ENCODE measurements at regions not wholly inside any gene's neighbourhood (a gene's known extent, or its start where the extent isn't known, plus 50 kb on each side); places are given as distances from the start of the nearest gene placed in this dataset.

- Mint-ChIP-seq H3K4me3 (no peak overlapping the region), H3K4me1 (no peaks in the 10 kb centered on the region), H3K9me3 (peaks cover 42% of the 10 kb centered on the region), H3K36me3 (peaks cover 28% of the 10 kb centered on the region), H3K27ac (no peak overlapping the region), H3K27me3 (ENCODE audit: low read depth) (no peaks in the 10 kb centered on the region)
- DNase-seq (ENCODE audit: low spot score in 2 of 2, unreplicated experiment in 2 of 2), result no peak
- TF ChIP-seq CTCF (IDR thresholded peaks at IDR 0.05; ENCODE audit: unreplicated experiment), result no peak
These were observed 207.9 kb upstream of the SLC38A2 start for GRCh38 chr12:46580445-46580844.

GRCh38 chr12:46579474-46579873 lies 206.9 kb upstream of the SLC38A2 start:
- H3K4me3 Mint-ChIP-seq, result no peak overlapping the region
- H3K27ac Mint-ChIP-seq, result no peak overlapping the region
- no peak for DNase-seq (ENCODE audit: low spot score in 2 of 2, unreplicated experiment in 2 of 2)
- H3K36me3 Mint-ChIP-seq, result peaks cover 22% of the 10 kb centered on the region
- TF ChIP-seq CTCF (IDR thresholded peaks at IDR 0.05; ENCODE audit: unreplicated experiment), result no peak
- H3K4me1 Mint-ChIP-seq, result no peaks in the 10 kb centered on the region
- no peaks in the 10 kb centered on the region for H3K27me3 Mint-ChIP-seq (ENCODE audit: low read depth)
- H3K9me3 Mint-ChIP-seq, result peaks cover 35% of the 10 kb centered on the region

GRCh38 chr12:46578190-46578982 lies 205.8 kb upstream of the SLC38A2 start:
- no peak overlapping the region for H3K27ac Mint-ChIP-seq
- H3K36me3 Mint-ChIP-seq, result peaks cover 16% of the 10 kb centered on the region
- H3K4me3 Mint-ChIP-seq, result no peak overlapping the region
- DNase-seq (ENCODE audit: low spot score in 2 of 2, unreplicated experiment in 2 of 2), result no peak
- H3K27me3 Mint-ChIP-seq (ENCODE audit: low read depth), result no peaks in the 10 kb centered on the region
- no peaks in the 10 kb centered on the region for H3K4me1 Mint-ChIP-seq
- TF ChIP-seq CTCF (IDR thresholded peaks at IDR 0.05; ENCODE audit: unreplicated experiment), result no peak
- H3K9me3 Mint-ChIP-seq, result peaks cover 26% of the 10 kb centered on the region

- peaks cover 8% of the 10 kb centered on the region for H3K36me3 Mint-ChIP-seq
- no peak overlapping the region for H3K27ac Mint-ChIP-seq
- no peak for TF ChIP-seq CTCF (IDR thresholded peaks at IDR 0.05; ENCODE audit: unreplicated experiment)
- no peaks in the 10 kb centered on the region for H3K27me3 Mint-ChIP-seq (ENCODE audit: low read depth)
- no peak for DNase-seq (ENCODE audit: low spot score in 2 of 2, unreplicated experiment in 2 of 2)
- no peak overlapping the region for H3K4me3 Mint-ChIP-seq
- peaks cover 15% of the 10 kb centered on the region for H3K9me3 Mint-ChIP-seq
- no peaks in the 10 kb centered on the region for H3K4me1 Mint-ChIP-seq
These were observed 204.6 kb upstream of the SLC38A2 start for GRCh38 chr12:46577063-46577776.

- no peak for DNase-seq (ENCODE audit: low spot score in 2 of 2, unreplicated experiment in 2 of 2)
- H3K4me1 Mint-ChIP-seq, result no peaks in the 10 kb centered on the region
- H3K4me3 Mint-ChIP-seq, result no peak overlapping the region
- H3K27me3 Mint-ChIP-seq (ENCODE audit: low read depth), result no peaks in the 10 kb centered on the region
- no peak overlapping the region for H3K27ac Mint-ChIP-seq
- H3K36me3 Mint-ChIP-seq, result no peaks in the 10 kb centered on the region
- no peak for TF ChIP-seq CTCF (IDR thresholded peaks at IDR 0.05; ENCODE audit: unreplicated experiment)
- H3K9me3 Mint-ChIP-seq, result peaks cover 8% of the 10 kb centered on the region
These were observed 202.3 kb upstream of the SLC38A2 start for GRCh38 chr12:46574847-46575246.
